Upper lobe of left lung (tissue), 4 donors: ENCODE measurements at regions not wholly inside any gene's neighbourhood (a gene's known extent, or its start where the extent isn't known, plus 50 kb on each side); places are given as distances from the start of the nearest gene placed in this dataset.

Source experiments
- CTCF ChIP-seq, 6 experiments: fragments of 450-650 bp in 4 of 6; fragments of 200-600 bp in 2 of 6; sonication (generic) in 2 of 6; IDR thresholded peaks; one replicate each; pipeline ENCODE4 v1.5.1; 2016 to 2019; ENCODE audit warnings: antibody characterized with exemption in 6 of 6
- POLR2A ChIP-seq, 4 donors: fragments of 450-650 bp; IDR thresholded peaks; one replicate each; pipeline ENCODE4 v1.5.1; 2016 to 2017; ENCODE audit warnings: antibody characterized with exemption in 4 of 4, mild to moderate bottlenecking in 2 of 4

GRCh38 chr1:81021134-81021533, 779.6 kb upstream of the ADGRL2 start:
- no peak for TF ChIP-seq CTCF (IDR thresholded peaks at IDR 0.05)
- no peak for TF ChIP-seq POLR2A (IDR thresholded peaks at IDR 0.05)
